CD4-positive, alpha-beta memory T cell (primary cell): ENCODE measurements at regions not wholly inside any gene's neighbourhood (a gene's known extent, or its start where the extent isn't known, plus 50 kb on each side); places are given as distances from the start of the nearest gene placed in this dataset.
A peak's percentile ranks its signal among the peaks of the same experiment; 100 is the strongest.

Experiments used
- CTCF ChIA-PET: fragments of 350-600 bp; sonication (Branson Sonifier 250); formaldehyde crosslinking; loops from one replicate; lab custom pipeline; 2021; ENCODE audit warnings: inconsistent platforms; ENCODE audit not compliant: partially characterized antibody; lab: Charles Lee
- POLR2A ChIA-PET: fragments of 350-600 bp; sonication (Branson Sonifier 250); formaldehyde crosslinking; loops from one replicate; lab custom pipeline; 2021; ENCODE audit not compliant: partially characterized antibody; lab: Charles Lee
- DNase-seq, 5 donors: peaks; one replicate each; pipeline versions ENCODE4 v3.0.0 to v3.0.0-alpha.2; 2020 to 2022; ENCODE audit warnings: mixed read lengths in 1 of 5
- H3K27ac ChIP-seq: one replicate; pipeline ENCODE4 v1.7.0; 2013; ENCODE audit warnings: low read depth, low read length
- H3K27me3 ChIP-seq: 2 replicates; pipeline ENCODE4 v1.7.0; 2013; ENCODE audit warnings: mild to moderate bottlenecking, low read length, moderate library complexity; ENCODE audit not compliant: insufficient read depth
- H3K36me3 ChIP-seq: 2 replicates; pipeline ENCODE4 v1.7.0; 2013; ENCODE audit warnings: mild to moderate bottlenecking, low read length, moderate library complexity; ENCODE audit not compliant: insufficient read depth
- H3K4me1 ChIP-seq: 2 replicates; pipeline ENCODE4 v1.7.0; 2013; ENCODE audit warnings: mild to moderate bottlenecking, low read length, moderate library complexity; ENCODE audit not compliant: insufficient read depth
- H3K4me3 ChIP-seq, 2 donors: one replicate each; pipeline ENCODE4 v1.7.0; 2013; ENCODE audit warnings: low read length in 2 of 2, mild to moderate bottlenecking in 1 of 2
- H3K9me3 ChIP-seq, 2 donors: one replicate each; pipeline ENCODE4 v1.7.0; 2013; ENCODE audit warnings: low read length in 2 of 2, control low read depth in 1 of 2; ENCODE audit not compliant: control insufficient read depth in 1 of 2
- H3K27ac Mint-ChIP-seq, 7 donors: one replicate each; pipeline ENCODE4 v1.8.0; 2020 to 2021; ENCODE audit warnings: mixed read lengths in 7 of 7, mild to moderate bottlenecking in 6 of 7, inconsistent platforms in 3 of 7, moderate library complexity in 3 of 7
- H3K27me3 Mint-ChIP-seq, 2 donors: one replicate each; pipeline ENCODE4 v1.8.0; 2020 to 2021; ENCODE audit warnings: mixed read lengths in 2 of 2
- H3K36me3 Mint-ChIP-seq, 2 donors: one replicate each; pipeline ENCODE4 v1.8.0; 2020 to 2021; ENCODE audit warnings: mixed read lengths in 2 of 2, inconsistent platforms in 1 of 2, mild to moderate bottlenecking in 1 of 2
- H3K4me1 Mint-ChIP-seq, 4 donors: one replicate each; pipeline ENCODE4 v1.8.0; 2020 to 2021; ENCODE audit warnings: mixed read lengths in 4 of 4, mild to moderate bottlenecking in 1 of 4
- H3K4me3 Mint-ChIP-seq, 8 donors: one replicate each; pipeline ENCODE4 v1.8.0; 2020 to 2021; ENCODE audit warnings: mixed read lengths in 8 of 8, mild to moderate bottlenecking in 7 of 8, moderate library complexity in 6 of 8, inconsistent platforms in 3 of 8
- H3K9me3 Mint-ChIP-seq, 8 donors: one replicate each; pipeline ENCODE4 v1.8.0; 2020 to 2021; ENCODE audit warnings: mixed read lengths in 8 of 8, mild to moderate bottlenecking in 5 of 8, inconsistent platforms in 3 of 8, moderate library complexity in 1 of 8
- intact Hi-C: fragments of 100-400 bp; cut with micrococcal nuclease; formaldehyde crosslinking; loops from one replicate; pipeline ENCODE4 v1.15.1; 2023

- ChIA-PET POLR2A (no interaction called here), CTCF (interaction anchor here (1.0 kb wide), 1 partner anchor 18 kb away, joined by 5 read pairs; no protein-coding TSS in a partner anchor)
- H3K9me3 Mint-ChIP-seq = no peaks in the 10 kb centered on the region
- H3K36me3 Mint-ChIP-seq = peaks cover 0 to 7% of the 10 kb centered on the region in 2 donors
- Histone ChIP-seq H3K4me1 (peaks cover 23% of the 10 kb centered on the region), H3K9me3 (no peaks in the 10 kb centered on the region), H3K27ac (no peak overlapping the region), H3K27me3 (no peaks in the 10 kb centered on the region), H3K4me3 (no peak overlapping the region), H3K36me3 (no peaks in the 10 kb centered on the region)
- peaks cover 11% of the 10 kb centered on the region in 2 donors for H3K27me3 Mint-ChIP-seq
- H3K27ac Mint-ChIP-seq = peak overlapping the region in 2 of 7 donors; percentile 47 to 61
- peak overlapping the region in 5 of 8 donors; percentile 51 to 83 (median 61) for H3K4me3 Mint-ChIP-seq
- peaks cover 21 to 43% (median 32%) of the 10 kb centered on the region in 4 donors for H3K4me1 Mint-ChIP-seq
- intact Hi-C loops = no loop called here
- DNase-seq = no peak
These were observed 130.4 kb upstream of the RPS6KA2 start for GRCh38 chr6:166757232-166758135.

DNA sequence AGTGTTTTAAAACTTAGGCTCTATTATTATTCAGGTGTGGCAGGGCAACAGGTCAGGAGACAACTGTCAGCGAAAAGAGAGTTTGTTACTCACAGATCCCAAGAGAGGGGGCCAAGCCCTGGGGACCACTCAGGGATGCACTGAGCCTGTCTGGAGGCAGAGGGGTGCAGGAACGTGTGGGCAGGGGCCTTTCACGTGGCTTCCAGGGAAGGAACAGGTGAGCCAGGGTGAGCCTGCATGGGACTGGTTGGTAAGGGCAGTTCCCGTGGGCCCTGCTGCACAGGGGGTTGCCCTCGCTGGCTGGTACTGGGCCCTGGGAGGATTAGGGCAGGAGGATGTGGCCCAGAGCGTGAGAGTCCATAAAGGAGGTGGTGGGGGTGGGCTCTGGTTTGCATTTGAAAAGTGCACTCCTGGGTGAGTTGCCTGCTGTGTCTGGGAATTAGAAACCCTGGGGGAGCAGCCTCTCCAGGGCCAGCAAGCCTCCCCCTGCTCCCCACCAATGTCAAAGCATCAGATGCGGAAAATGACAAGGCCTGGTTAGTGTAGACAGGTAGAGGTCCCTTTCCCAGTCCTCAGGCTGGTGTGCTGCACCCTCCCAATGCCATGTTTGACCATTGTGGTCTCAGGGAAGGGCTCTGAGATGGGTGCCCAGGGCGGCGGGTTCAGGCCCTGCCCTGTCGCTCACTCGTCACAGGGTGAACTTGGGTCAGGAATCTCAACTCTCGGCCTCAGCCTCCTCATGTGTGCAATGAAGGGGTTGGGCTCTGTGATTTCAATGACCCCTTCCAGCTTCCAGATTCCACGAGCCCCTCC lies 127.4 kb upstream of the RPS6KA2 start:
- H3K4me3 Mint-ChIP-seq = no peak overlapping the region
- intact Hi-C loops = no loop called here
- CTCF ChIA-PET = no interaction called here

DNA sequence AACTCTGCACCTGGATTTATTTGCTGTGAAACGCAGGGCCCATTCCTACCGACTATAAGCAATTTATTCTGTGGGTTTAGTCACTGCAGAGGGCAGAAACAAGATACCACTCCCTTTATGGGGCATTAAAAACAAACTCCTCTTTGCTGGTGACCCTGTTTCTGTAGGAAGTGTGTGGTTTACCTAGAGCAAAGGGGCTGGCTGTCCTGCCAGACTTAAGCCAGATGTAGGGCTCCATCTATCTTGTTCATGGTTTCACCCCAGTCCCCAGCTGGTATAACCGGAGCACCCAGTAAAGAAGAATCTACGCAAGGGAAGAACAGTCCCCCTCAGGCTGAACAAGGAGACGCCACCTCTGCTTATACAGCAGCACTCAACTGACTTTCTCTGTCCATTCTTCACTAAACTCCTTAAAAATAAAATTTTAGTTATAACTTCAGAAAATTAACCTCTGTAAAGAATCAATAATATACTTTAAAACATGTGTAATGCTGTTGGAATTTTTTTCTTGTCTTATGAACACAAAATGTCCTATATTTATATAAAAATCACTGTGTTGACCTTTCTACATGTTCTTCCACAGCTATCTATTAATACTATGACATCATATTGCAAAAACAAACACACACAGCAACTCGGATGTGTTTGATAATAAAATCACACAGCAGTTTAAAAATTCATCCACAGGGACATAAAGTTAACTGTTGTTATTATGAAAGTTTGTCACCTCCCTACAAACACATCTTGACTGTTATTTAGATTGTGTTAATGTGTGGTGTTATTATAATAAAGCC lies 126.1 kb upstream of the RPS6KA2 start:
- Histone ChIP-seq H3K4me1 (no peaks in the 10 kb centered on the region), H3K27me3 (no peaks in the 10 kb centered on the region), H3K9me3 (no peaks in the 10 kb centered on the region), H3K36me3 (no peaks in the 10 kb centered on the region), H3K27ac (no peak overlapping the region), H3K4me3 (no peak overlapping the region)
- Mint-ChIP-seq H3K4me3 (no peak overlapping the region), H3K27ac (no peak overlapping the region), H3K4me1 (peaks cover 8 to 12% (median 11%) of the 10 kb centered on the region in 4 donors), H3K36me3 (peaks cover 0 to 4% of the 10 kb centered on the region in 2 donors), H3K9me3 (no peaks in the 10 kb centered on the region), H3K27me3 (peaks cover 10 to 13% of the 10 kb centered on the region in 2 donors)
- intact Hi-C loops = no loop called here
- no peak for DNase-seq
- CTCF ChIA-PET = no interaction called here
- POLR2A ChIA-PET = no interaction called here

More for the DNA sequence above, 127.4 kb upstream of the RPS6KA2 start:
- Mint-ChIP-seq H3K27ac (no peak overlapping the region), H3K27me3 (peaks cover 11 to 15% of the 10 kb centered on the region in 2 donors), H3K36me3 (peaks cover 0 to 4% of the 10 kb centered on the region in 2 donors), H3K9me3 (no peaks in the 10 kb centered on the region), H3K4me1 (peaks cover 12 to 24% (median 20%) of the 10 kb centered on the region in 4 donors)
- no peaks in the 10 kb centered on the region for H3K36me3 ChIP-seq
- H3K4me1 ChIP-seq = peaks cover 9% of the 10 kb centered on the region
- POLR2A ChIA-PET = no interaction called here
- no peaks in the 10 kb centered on the region for H3K27me3 ChIP-seq
- H3K27ac ChIP-seq = no peak overlapping the region
- H3K9me3 ChIP-seq = no peaks in the 10 kb centered on the region
- DNase-seq = no peak
- no peak overlapping the region for H3K4me3 ChIP-seq

DNA sequence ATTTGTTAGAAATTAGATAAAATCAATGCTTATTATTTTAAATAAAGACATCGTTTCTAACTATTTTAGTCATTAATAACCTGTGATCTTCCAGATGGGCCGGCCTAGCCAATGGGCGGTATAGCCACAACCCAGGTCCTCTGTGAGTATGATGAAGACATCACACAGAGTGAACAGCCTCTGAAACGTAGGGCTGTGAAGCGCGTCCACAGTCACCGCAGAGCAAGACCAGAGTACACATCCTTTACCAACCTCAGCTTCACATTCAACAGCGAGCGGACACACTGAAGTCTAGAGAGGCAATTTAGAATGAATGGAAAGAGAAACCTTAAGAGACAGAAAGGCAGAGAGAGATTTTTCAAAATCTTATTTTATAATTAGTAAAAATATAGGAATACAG lies 125.0 kb upstream of the RPS6KA2 start:
- H3K9me3 ChIP-seq = no peaks in the 10 kb centered on the region
- ChIA-PET POLR2A (no interaction called here), CTCF (no interaction called here)
- H3K27me3 ChIP-seq = no peaks in the 10 kb centered on the region
- no peaks in the 10 kb centered on the region for H3K4me1 ChIP-seq
- no peak overlapping the region for H3K27ac Mint-ChIP-seq
- intact Hi-C loops = no loop called here
- H3K27me3 Mint-ChIP-seq = peaks cover 1 to 5% of the 10 kb centered on the region in 2 donors
- H3K27ac ChIP-seq = no peak overlapping the region
- no peak overlapping the region for H3K4me3 Mint-ChIP-seq
- no peak for DNase-seq
- H3K4me1 Mint-ChIP-seq = peaks cover under 1 to 2% (median 1%) of the 10 kb centered on the region in 4 donors
- H3K9me3 Mint-ChIP-seq = no peaks in the 10 kb centered on the region
- no peak overlapping the region for H3K4me3 ChIP-seq
- peaks cover 0 to 1% of the 10 kb centered on the region in 2 donors for H3K36me3 Mint-ChIP-seq
- H3K36me3 ChIP-seq = no peaks in the 10 kb centered on the region

- no peaks in the 10 kb centered on the region for H3K36me3 ChIP-seq
- ChIA-PET POLR2A (no interaction called here), CTCF (no interaction called here)
- Mint-ChIP-seq H3K27me3 (peaks cover 0 to 4% of the 10 kb centered on the region in 2 donors), H3K9me3 (no peaks in the 10 kb centered on the region), H3K4me3 (no peak overlapping the region), H3K36me3 (no peaks in the 10 kb centered on the region), H3K27ac (no peak overlapping the region), H3K4me1 (peaks cover 0 to 2% (median 0%) of the 10 kb centered on the region in 4 donors)
- intact Hi-C loops = no loop called here
- H3K4me1 ChIP-seq = no peaks in the 10 kb centered on the region
- no peak overlapping the region for H3K27ac ChIP-seq
- H3K9me3 ChIP-seq = no peaks in the 10 kb centered on the region
- H3K27me3 ChIP-seq = no peaks in the 10 kb centered on the region
- no peak overlapping the region for H3K4me3 ChIP-seq
- no peak for DNase-seq
These were observed 124.1 kb upstream of the RPS6KA2 start for GRCh38 chr6:166751051-166751595.

DNA sequence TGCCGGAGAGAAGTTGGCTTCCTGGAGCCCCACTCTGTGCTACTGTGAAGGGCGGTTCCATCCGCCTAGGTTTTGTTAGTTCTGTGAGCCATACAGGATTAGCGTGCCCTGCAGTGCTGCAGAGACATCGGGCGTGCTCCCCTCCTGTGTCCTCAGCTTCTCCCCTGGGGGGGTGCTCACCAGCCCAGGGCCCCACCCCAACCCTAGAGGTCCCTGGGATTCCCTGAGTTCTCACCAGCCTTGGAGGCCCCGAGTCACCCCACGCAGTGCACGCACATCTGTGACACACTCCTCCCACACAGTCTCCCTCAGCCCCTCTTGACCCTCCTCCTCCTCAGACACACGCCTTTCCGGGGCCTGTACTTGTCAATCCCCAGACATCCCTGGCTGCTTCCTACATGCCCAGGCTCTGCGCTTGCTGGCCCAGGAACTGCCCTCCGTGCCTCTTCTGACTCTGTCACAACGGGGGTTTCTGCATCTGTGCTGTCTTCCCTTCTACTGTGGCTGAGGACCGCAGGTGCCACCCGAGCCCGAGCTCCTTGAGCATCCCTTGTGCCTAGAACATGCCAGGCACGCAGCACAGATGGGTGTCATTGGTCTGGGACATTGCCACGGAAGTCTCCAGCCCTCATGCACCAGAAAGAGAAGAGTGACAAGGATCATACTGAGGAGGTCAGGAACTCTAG lies 123.2 kb upstream of the RPS6KA2 start:
- no peak overlapping the region for H3K4me3 Mint-ChIP-seq
- Histone ChIP-seq H3K4me3 (no peak overlapping the region), H3K4me1 (no peaks in the 10 kb centered on the region), H3K27me3 (no peaks in the 10 kb centered on the region), H3K9me3 (no peaks in the 10 kb centered on the region), H3K36me3 (no peaks in the 10 kb centered on the region), H3K27ac (no peak overlapping the region)
- peaks cover 0 to 2% (median 0%) of the 10 kb centered on the region in 4 donors for H3K4me1 Mint-ChIP-seq
- CTCF ChIA-PET = no interaction called here
- no peaks in the 10 kb centered on the region for H3K9me3 Mint-ChIP-seq
- peaks cover 0 to 4% of the 10 kb centered on the region in 2 donors for H3K27me3 Mint-ChIP-seq
- POLR2A ChIA-PET = interaction anchor here (0.5 kb wide), 1 partner anchor 415 kb away, joined by 4 read pairs; no protein-coding TSS in a partner anchor
- H3K27ac Mint-ChIP-seq = peak overlapping the region in 1 of 7 donors; percentile 48
- no peak for DNase-seq
- intact Hi-C loops = no loop called here
- H3K36me3 Mint-ChIP-seq = no peaks in the 10 kb centered on the region
